ENCODE measurements at regions not wholly inside any gene's neighbourhood (a gene's known extent, or its start where the extent isn't known, plus 50 kb on each side); places are given as distances from the start of the nearest gene placed in this dataset.

DNA sequence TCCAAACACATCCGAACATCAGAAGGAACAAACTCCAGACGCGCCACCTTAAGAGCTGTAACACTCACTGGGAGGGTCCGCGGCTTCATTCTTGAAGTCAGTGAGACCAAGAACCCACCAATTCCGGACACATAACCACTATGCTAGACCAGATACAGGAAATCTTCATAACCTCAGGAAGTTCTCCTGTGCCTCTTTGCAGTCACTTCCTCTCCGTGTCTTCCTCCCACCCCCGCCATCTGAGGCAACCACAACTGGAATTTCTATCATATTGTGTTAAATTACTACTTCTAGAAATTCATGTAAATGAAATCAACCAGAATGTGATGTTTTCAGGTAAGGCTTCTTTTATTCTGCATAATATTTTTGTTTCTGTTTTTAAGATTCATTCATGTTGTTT, 631.0 kb upstream of the NXPH2 start:
- TF ChIP-seq, protein P1, sequence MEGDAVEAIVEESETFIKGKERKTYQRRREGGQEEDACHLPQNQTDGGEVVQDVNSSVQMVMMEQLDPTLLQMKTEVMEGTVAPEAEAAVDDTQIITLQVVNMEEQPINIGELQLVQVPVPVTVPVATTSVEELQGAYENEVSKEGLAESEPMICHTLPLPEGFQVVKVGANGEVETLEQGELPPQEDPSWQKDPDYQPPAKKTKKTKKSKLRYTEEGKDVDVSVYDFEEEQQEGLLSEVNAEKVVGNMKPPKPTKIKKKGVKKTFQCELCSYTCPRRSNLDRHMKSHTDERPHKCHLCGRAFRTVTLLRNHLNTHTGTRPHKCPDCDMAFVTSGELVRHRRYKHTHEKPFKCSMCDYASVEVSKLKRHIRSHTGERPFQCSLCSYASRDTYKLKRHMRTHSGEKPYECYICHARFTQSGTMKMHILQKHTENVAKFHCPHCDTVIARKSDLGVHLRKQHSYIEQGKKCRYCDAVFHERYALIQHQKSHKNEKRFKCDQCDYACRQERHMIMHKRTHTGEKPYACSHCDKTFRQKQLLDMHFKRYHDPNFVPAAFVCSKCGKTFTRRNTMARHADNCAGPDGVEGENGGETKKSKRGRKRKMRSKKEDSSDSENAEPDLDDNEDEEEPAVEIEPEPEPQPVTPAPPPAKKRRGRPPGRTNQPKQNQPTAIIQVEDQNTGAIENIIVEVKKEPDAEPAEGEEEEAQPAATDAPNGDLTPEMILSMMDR (IDR thresholded peaks at IDR 0.05; ENCODE audit: insufficient read depth, low read length, poor library complexity, severe bottlenecking), result no peak
- TF ChIP-seq EZH2phosphoT487 (conservative IDR thresholded peaks at IDR 0.05; ENCODE audit: low read length), result no peak
